GM18505 (cell line): ENCODE measurements at regions not wholly inside any gene's neighbourhood (a gene's known extent, or its start where the extent isn't known, plus 50 kb on each side); places are given as distances from the start of the nearest gene placed in this dataset.

Experiments used
- ATAC-seq: cut with Tn5 transposase; IDR thresholded peaks from one replicate; pipeline ENCODE4 v1.9.1; 2021; ENCODE audit not compliant: unreplicated experiment
- POLR2A ChIP-seq: IDR thresholded peaks from 4 replicates; pipeline ENCODE4 v1.6.1; 2011; ENCODE audit warnings: borderline replicate concordance; ENCODE audit not compliant: insufficient read depth, insufficient read length; ENCODE audit errors: extremely low read depth

GRCh38 chr13:29923554-29924481, 73.4 kb upstream of the UBL3 start:
- ATAC-seq, result no peak
- TF ChIP-seq POLR2A, result no peak

GRCh38 chr13:29922896-29923295, 72.5 kb upstream of the UBL3 start:
- no peak for ATAC-seq
- TF ChIP-seq POLR2A, result no peak

GRCh38 chr13:29922281-29922821, 71.9 kb upstream of the UBL3 start:
- no peak for ATAC-seq
- no peak for TF ChIP-seq POLR2A

- no peak for TF ChIP-seq POLR2A
- ATAC-seq, result no peak
Observed at GRCh38 chr13:29921542-29921941, 71.1 kb upstream of the UBL3 start.

- no peak for ATAC-seq
- no peak for TF ChIP-seq POLR2A
Observed at GRCh38 chr13:29920025-29920643, 69.7 kb upstream of the UBL3 start.

- TF ChIP-seq POLR2A, result no peak
- ATAC-seq, result no peak
Observed at GRCh38 chr13:29918845-29919244, 68.4 kb upstream of the UBL3 start.

GRCh38 chr13:29917650-29918049, 67.2 kb upstream of the UBL3 start:
- ATAC-seq, result no peak

GRCh38 chr13:29914581-29914980, 64.2 kb upstream of the UBL3 start:
- ATAC-seq, result no peak
- TF ChIP-seq POLR2A, result no peak

More at GRCh38 chr13:29917650-29918049, 67.2 kb upstream of the UBL3 start:
- TF ChIP-seq POLR2A, result no peak

- ATAC-seq, result no peak
Observed at GRCh38 chr13:29911781-29912418, 61.5 kb upstream of the UBL3 start.

GRCh38 chr13:29909975-29910674, 59.7 kb upstream of the UBL3 start:
- TF ChIP-seq POLR2A, result no peak

More at GRCh38 chr13:29911781-29912418, 61.5 kb upstream of the UBL3 start:
- TF ChIP-seq POLR2A, result no peak

GRCh38 chr13:29909081-29909730, 58.8 kb upstream of the UBL3 start:
- no peak for TF ChIP-seq POLR2A
- ATAC-seq, result no peak

More at GRCh38 chr13:29909975-29910674, 59.7 kb upstream of the UBL3 start:
- no peak for ATAC-seq

GRCh38 chr13:29908416-29909080, 58.1 kb upstream of the UBL3 start:
- TF ChIP-seq POLR2A, result no peak
- no peak for ATAC-seq
